NCI-H1092 treated with DMSO at 0.1 percent for 48 hours (cell line): ENCODE measurements at regions not wholly inside any gene's neighbourhood (a gene's known extent, or its start where the extent isn't known, plus 50 kb on each side); places are given as distances from the start of the nearest gene placed in this dataset.

Experiments
- DNase-seq: peaks from one replicate; lab custom pipeline; 2025; lab: John Stamatoyannopoulos, UW

DNA sequence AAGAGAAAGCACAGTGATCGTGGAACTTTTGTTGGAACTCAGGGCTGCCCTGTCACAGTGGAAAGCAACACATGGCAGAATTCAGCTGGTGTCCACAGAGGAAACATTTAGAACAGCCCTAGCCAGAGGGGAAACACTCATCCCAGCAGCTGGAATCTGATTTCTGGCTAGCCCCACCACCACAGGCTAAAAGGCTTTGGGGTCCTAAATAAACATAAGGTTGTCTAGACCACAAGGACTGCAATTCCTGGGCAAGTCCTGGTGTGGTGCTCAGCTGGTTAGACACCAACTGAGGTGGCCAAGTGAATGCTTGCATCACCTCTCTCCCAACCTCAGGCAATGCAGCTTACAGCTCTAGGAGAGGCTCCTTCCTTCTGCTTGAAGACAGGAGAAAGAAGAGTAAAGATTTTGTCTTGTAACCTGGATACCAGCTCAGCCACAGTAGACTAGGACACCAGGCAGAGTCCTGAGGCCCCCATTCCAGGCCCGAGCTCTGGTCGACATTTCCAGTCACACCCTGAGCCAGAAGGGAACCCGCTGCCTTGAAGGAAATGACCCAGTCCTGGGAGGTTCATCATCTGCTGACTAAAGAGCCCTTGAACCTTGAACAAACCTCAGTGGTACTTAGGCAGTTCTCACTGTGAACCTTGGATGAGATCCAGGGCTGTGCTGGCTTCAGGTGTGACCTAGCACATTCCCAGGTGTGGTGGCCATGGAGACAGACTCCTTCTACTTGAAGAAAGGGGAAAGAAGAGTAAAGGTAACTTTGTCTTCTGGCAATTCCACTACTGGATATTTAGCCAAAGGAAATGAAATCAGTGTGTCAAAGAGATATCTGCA lies 85.4 kb upstream of the PLXNC1 start:
- no peak for DNase-seq

DNA sequence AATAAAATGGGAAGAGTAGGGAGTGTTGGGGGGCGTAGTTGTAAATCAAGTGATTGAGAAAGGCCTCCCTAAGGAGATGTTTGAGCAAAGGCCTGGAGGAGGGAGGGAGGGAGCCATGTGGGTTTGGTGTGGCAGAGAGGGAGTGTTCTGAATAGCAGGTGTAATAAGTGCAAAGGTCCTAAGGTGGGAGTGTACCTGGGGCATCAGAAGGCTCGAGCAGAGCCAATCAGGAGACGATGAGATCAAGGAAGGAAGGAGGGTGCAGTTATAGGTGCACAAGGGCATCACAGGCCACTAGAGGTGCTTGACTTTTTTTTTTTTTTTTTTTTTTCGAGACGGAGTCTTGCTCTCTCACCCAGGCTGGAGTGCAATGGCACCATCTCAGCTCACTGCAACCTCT lies 77.9 kb upstream of the PLXNC1 start:
- no peak for DNase-seq

DNA sequence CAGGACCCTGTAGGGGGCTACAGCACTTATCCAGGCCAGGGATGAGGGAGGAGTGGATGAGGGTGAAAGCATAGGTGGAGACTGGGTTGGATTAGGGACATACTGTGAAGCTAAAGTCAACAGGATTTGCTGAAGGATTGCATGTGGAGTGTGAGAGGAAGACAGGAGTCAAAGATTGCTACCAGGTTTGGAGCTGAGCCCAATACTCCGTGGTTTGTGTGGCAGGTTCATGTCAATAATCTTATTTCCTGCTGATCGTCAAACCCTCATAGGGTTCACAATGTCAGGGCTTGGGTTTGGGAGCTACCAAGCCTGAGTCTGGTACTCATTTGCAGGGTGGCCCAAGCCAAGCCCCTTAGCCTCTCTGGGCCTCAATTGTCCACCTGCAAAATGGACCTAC lies 77.1 kb upstream of the PLXNC1 start:
- DNase-seq: no peak

DNA sequence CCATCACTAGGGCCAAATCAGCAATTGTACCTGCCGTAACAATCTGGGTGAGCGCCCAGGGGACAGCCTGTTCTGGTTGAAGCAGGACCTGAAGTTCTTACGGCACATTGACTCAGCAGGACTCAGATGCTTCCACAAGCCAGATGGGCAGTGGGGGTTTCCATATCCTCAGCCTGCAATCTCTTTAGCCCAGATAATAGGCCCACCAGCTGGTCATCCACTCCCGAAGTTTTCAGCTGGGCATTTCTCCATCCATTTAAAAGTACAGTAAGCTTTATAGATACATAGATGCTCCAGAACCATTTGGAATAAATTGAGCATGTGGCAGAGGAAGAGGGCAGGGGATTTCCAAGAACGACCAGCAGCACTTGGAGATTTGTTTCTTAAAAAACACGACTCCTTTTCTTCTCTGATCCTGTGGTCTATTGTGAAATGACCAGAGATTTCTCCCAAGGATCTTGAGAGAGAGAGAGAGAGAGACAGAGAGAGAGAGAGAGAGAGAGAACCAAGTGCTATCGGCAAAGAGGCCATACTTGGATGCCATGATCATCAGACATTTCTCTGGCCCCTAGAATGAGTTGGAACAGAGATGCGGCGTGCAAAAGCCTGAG lies 74.8 kb upstream of the PLXNC1 start:
- DNase-seq: no peak

DNA sequence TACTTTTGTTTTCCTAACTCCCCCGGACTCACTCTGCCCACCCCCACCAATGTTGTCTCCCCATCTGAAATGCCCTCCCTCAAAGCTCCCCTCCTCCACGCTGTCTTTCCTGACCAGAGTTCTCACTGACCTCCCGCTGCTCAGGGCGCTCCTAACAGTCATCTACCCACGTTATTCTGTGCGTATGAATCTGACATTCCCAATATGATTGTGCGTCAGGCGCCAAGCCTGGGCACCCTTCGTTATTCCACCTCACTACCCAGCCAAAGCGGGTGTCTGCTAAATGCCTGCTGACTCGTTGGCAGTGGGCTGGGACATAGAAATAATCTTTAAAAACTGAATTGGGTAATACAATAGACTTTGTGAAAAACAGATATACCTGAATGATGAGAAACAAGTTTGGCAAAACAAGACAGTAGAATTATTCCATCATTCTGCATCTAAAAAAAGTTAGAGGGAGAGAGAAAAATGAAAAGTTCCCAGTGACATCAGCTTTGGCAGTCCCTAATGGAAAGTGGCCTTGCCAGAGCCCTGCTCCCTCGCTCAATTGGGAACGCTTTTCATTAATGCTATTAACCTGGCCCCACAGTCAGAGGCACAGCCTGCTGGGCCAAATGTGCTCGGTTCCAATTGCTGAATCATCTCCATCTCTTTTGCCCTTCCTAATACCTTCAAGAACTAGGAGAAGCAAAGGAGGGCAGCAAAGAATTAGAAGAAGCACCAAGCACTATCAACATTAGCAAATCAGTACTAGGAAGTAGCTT lies 74.0 kb upstream of the PLXNC1 start:
- no peak for DNase-seq

DNA sequence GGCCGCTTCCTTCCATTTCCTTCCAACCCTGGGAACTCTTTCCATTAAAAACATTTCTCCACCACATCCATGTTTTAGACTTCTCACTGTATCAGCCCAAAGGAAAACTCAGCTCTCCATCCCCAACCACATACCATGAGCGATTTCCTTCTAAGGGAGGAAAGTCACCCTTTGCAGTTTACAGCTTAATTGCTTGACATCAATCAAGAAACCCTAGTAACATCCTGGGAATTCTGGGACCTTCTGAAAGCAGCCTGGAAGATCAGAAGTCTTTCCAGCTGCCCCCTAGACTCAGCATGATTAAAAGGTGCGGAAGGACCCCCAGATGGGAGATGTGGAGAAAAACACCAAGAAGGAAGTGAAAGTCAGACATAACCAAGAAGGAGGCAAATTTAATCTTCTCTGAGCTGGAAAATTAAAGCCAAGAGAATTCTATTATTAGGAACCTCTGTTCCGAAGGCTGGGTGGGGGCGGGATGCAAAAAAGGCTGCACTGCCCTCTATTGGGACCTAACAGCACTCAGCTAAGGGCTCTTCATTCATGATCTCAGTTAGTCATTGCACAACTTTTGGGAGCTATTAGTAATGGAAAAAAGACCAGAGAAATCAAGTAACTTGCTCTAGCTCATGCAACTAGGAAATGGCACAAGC lies 73.3 kb upstream of the PLXNC1 start:
- DNase-seq: peak; percentile 1

DNA sequence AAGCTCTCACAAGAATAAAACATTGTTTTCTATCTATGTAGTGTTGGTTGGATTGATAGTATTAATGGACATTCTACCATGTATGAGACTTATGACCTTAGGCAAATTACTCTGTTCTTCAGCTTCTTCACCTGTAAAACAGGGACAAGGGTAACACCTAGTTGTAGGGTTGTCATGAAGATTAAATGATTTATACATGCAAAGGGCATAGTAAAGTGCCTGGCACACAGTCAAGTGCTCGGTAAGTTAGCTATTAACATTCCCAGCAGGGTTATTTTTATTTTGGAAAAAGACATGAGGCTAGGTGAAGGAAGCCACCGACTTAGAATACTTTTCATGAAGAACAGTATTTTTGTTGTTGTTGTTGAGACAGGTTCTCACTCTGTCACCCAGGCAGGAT lies 71.2 kb upstream of the PLXNC1 start:
- DNase-seq: no peak

DNA sequence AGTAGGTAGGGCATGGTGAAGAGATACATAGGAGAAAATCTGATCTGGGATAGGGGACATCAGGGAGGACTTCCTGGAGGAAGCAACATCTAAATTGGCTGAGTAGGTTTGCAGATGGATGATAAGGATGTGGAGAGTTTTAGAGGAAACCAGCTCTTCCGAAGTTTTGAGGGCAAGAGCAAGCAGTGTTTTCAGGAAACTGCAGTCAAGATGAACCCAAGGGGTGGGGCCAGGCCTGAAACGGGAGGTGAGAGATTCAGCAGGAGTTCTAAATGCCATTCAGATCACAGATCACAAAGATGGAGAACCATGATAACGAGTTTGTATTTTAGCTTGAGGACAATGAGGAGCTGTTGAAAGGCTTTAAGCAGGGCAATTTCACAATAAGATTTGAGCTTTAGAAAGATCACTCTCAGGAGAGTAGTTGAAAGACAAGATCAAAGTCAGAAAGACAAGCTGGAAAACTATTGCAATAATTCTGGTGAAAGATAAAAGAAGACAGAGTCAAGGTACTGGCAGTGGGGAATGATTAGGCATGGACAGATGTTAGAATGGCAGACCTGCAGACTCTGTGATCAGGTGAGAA lies 70.1 kb upstream of the PLXNC1 start:
- DNase-seq: no peak

DNA sequence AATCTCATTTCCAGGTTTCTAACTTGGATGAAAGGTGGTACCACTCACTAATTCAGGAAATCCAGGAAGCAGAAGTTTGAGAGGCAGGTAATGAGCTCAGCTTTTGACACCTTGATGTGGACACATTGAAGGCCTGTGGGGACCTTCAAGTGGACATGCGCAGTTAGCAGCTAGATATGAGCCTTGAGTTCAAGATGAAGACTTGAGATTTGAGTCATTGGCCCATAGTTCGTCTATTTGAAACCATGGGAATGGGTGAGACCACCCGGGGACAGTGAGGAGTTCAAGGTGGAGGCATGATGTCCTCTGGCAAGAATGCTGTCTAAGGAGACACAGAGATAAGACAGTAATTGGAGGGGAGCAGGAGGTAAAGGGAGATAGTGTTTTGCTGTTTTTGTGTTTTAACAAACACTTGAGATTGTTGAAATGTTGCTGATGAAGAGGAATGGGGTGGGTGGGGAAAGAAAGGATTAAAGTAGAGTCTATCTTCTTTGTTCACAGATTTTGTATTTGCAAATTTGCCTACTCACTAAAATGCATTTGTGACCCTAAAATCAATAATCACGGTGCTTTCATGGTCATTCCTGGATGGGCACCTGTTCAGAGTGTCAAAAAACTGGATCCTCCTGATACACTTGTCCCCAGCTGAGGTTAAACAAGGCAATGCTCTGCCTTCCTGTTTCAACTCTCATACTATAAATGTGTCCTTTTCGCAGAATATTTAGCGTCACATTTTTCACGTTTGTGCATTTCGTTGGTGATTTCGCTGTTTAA lies 69.5 kb upstream of the PLXNC1 start:
- DNase-seq: no peak

DNA sequence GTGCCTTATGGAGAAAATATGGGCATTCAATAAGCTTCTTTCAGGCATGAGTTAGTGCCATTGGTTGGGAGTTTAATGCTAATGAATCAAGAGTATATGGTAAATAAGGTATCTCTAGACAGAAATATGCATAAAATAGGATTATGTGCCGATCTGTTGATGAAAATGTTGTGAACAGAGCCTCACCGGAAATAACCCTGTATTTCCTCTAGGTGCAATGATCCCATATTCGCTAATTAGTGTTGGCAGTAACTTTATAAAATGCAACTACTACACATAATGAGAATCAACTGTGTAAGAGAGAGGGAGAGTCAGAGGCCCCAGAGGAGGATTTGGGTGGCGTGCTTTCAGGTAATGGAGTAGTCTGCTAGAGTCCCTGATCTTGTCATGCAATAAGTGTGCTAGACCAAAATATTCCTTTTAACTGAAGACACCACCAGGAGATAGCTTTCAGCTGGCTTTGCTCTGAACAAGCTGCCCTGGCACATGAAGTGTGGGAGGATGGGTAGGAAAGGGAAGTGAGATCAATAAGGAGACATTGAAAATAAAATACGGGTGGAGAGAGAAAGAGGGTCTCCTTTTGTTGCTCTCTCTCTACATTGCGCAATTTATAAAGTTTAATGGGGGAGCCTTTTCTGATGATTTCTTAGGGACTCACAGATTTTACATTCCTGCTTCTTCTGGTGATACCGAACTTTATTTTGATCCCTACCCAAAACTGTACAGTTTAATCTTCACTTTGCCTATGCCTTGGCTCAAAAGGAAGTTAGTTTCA lies 68.6 kb upstream of the PLXNC1 start:
- no peak for DNase-seq

DNA sequence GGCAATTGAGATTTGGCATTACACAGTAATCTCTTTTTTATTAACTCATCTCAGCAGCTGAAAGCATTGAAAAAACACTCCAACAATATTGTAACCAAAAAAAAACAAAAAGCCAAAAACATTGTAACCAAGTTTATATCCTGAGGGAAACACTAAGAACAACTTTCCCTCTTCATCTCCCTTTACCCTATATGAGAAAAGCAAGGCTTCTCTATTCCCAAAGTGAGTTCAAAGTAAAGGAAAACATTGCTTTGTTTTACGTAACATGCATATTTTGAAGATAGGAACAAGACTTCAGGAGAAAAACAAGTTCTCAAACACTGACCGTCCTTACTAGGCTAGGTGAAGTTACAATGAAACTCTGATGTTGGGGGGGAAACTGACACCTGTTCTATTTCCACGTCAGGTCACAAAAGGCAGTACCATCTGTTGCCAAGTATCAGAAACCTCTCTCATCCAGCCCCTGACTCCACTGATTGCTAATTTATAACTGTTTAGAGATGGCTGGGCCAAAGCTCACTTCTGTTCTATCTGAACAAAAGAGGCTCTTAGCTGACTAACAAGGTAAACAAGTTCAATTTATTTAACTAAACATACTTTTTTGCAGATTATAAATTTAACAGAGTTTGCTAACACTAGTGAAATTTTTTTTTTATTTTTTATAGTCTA lies 67.9 kb upstream of the PLXNC1 start:
- peak; percentile 3 for DNase-seq

DNA sequence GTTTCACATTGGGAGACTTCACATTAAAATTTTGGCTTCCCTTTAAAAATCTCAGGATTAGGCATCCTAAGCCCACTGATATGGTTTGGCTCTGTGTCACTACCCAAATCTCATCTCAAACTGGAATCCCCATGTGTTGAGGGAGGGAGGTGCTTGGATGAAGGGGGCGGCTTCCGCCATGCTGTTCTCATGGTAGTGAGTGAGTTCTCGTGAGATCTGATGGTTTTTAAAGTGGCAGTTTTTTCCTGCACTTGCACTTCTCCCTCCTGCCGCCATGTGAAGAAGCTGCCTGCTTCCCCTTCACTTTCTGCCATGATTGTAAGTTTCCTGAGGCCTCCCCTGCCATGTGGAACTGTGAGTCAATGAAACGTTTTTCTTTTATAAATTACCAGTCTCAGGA lies 65.7 kb upstream of the PLXNC1 start:
- DNase-seq: no peak

DNA sequence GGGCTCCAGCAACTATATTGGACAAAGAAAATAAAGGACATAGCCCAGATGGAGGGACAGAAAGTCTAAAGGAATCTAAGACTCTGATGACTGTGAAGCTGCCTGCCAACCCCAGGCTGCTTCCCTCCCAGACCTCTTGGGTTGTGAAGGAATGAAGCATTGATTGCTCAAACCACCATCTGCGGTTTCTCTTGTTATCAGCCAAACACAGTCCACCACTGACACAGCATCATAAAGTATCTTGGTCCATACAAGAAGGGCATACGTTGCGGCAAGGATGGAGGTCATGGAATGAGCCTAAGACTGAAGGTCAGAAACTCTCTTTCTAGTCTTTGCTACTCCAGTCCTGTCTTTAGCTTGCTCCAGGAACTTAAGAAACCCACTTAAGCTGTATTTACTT lies 58.5 kb upstream of the PLXNC1 start:
- DNase-seq: no peak

DNA sequence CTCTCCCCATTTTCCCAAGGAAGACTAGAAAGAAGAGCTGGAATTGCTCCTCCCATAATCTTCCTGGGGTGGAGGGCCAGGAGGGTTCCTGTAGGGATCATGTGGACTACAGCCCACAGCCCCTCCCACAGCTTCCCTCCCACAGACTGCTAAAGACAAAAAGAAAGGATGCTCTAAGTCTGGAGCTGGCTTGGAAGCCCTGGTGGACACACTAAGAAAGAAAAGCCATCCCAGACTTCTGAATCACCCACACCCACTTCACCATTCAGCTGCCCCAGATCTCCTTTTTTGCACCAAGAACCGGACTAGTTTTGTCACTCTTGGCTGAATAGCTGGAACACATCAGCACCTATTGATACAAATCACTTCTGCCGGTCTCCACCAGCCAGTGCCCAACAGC lies 56.8 kb upstream of the PLXNC1 start:
- no peak for DNase-seq

DNA sequence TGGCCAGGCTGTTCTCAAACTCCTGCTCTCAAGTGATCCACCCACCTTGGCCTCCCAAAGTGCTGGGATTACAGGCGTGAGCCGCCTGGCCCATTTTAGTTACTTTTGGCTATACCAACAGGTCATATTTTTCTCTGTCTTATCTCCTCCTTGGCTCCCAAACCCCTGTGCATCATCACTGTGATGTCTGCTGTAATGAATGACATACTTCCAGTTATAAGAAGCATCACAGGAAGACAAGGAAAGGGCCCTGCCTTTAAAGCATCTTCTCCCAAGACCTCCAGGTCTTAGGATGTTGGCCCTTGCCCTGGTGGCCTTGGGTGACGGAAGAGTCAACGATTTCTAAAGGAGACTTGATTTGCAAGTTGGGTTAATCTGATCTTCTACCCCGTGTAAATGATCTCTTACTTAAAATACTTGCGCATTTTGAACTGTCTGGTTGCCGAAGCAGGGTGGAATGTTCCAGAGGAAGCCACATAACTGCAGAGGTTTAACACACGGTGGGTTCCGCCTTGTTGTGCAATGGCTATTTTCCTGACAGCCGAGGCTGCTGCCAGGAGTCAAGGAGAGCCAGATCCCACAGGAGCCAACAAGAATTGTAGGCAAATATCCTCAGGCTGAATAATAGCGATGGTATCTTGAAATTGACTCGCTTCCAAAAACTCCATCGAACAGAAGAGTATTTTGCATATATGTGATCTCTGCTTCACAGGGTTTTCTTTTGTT lies 55.7 kb upstream of the PLXNC1 start:
- DNase-seq: no peak

DNA sequence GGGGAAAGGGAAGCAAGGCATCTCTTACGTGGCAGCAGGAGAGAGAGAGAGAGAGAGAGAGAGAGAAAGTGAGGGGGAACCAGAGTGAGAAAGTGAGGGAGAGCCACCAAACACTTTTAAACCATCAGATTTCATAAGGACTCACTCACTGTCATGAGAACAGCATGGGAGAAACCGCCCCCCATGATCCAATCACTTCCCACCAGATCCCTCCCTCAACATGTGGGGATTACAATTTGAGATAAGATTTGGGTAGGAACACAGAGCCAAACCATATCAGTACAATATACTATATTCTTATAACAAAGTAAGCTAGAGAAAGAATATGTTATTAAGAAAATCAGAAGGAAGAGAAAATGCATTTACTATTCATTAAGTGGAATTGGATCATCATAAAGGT lies 53.7 kb upstream of the PLXNC1 start:
- DNase-seq: no peak

DNA sequence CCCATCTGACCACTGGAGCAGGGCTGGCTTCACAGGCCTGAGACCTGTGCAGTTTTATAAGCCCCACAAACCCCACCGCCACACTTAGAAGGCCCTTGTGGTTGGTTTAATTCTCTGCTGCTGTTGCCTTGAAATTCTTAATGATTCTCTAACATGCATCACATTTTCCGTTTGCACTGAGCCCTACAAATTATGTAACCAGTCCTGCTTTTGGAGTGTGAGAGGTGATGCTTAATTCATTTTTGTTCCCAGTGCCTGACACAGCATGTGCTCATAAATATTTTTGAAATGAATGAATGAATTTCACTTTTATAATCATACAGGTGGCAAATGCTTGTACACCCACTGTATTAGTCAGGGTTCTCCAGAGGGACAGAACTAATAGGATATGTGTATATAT lies 52.8 kb upstream of the PLXNC1 start:
- DNase-seq: no peak

DNA sequence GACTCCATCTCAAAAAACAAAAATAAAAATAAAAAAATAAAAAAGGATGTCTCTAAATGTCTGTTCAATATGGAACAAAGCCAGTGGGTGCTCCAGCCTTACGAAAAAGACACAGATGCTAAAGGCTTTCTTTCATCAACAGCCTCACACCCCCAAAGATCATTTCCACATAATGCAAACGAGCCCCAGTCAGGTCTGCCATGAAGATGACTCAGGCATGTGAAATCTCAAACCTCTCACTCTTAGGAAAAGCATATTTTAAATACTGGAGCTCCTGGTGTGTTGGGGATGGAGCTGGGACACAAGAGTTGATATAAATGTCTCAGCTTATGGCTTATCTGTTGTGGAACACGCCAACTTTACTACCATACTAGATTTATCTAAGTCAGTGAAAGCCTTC lies 49.9 kb upstream of the PLXNC1 start:
- DNase-seq: no peak
